ENCODE measurements at regions not wholly inside any gene's neighbourhood (a gene's known extent, or its start where the extent isn't known, plus 50 kb on each side); places are given as distances from the start of the nearest gene placed in this dataset.

- TF ChIP-seq CTCF (IDR thresholded peaks at IDR 0.05) (no peak), POLR2AphosphoS5 (IDR thresholded peaks at IDR 0.05; ENCODE audit: low read depth, low read length) (no peak), YY1 (IDR thresholded peaks at IDR 0.05; ENCODE audit: low read depth) (no peak), MAX (IDR thresholded peaks at IDR 0.05; ENCODE audit: low read depth) (no peak), NRF1 (IDR thresholded peaks at IDR 0.05; ENCODE audit: low read depth, low read length) (no peak), RFX5 (IDR thresholded peaks at IDR 0.05; ENCODE audit: low read length) (no peak), NFIC (IDR thresholded peaks at IDR 0.05; ENCODE audit: borderline replicate concordance) (no peak), EZH2phosphoT487 (IDR thresholded peaks at IDR 0.05; ENCODE audit: borderline replicate concordance, low read depth) (no peak)
These were observed 291.3 kb downstream of the OXSM start for GRCh38 chr3:26081166-26081565.

Data from SK-N-SH (cell line).